ENCODE measurements at regions not wholly inside any gene's neighbourhood (a gene's known extent, or its start where the extent isn't known, plus 50 kb on each side); places are given as distances from the start of the nearest gene placed in this dataset.

- Histone ChIP-seq H3K36me3 (no peaks in the 10 kb centered on the region), H3K27ac (no peak overlapping the region), H3K4me3 (no peak overlapping the region), H3K27me3 (no peaks in the 10 kb centered on the region), H3K4me1 (ENCODE audit: low read depth) (peaks cover 6% of the 10 kb centered on the region), H3K9me3 (ENCODE audit: low read depth) (no peaks in the 10 kb centered on the region)
- peak in 1 of 2 donors; percentile 65 for DNase-seq (ENCODE audit: low read depth in 1 of 2, low spot score in 1 of 2)
- TF ChIP-seq, protein P1, sequence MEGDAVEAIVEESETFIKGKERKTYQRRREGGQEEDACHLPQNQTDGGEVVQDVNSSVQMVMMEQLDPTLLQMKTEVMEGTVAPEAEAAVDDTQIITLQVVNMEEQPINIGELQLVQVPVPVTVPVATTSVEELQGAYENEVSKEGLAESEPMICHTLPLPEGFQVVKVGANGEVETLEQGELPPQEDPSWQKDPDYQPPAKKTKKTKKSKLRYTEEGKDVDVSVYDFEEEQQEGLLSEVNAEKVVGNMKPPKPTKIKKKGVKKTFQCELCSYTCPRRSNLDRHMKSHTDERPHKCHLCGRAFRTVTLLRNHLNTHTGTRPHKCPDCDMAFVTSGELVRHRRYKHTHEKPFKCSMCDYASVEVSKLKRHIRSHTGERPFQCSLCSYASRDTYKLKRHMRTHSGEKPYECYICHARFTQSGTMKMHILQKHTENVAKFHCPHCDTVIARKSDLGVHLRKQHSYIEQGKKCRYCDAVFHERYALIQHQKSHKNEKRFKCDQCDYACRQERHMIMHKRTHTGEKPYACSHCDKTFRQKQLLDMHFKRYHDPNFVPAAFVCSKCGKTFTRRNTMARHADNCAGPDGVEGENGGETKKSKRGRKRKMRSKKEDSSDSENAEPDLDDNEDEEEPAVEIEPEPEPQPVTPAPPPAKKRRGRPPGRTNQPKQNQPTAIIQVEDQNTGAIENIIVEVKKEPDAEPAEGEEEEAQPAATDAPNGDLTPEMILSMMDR (IDR thresholded peaks at IDR 0.05; ENCODE audit: low read depth, low read length) = no peak
Observed at GRCh38 chr12:127230843-127231260, 1036.1 kb upstream of the TMEM132C start.

DNA sequence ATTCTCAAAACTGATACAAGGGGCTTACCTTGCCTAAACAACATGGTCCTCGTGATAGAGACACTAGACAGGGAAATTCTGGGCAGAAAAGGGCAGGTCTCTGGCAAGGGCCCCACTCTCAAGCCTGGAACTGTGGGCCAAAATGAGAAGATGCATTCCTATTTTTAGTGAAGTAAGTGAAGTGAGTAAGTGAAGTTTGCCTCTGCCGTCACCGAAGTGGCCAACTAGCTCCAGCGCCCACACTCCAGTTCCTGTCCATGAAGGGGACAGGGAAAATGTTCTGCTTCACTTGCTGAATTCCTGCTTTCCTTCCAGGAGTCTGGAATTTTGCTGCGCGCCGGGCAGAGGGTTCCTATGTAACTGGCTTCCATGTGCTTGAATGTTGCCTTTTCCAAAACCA is 1035.6 kb upstream of the TMEM132C start:
- Histone ChIP-seq H3K27me3 (no peaks in the 10 kb centered on the region), H3K4me1 (ENCODE audit: low read depth) (peaks cover 6% of the 10 kb centered on the region), H3K36me3 (no peaks in the 10 kb centered on the region), H3K4me3 (no peak overlapping the region), H3K9me3 (ENCODE audit: low read depth) (no peaks in the 10 kb centered on the region), H3K27ac (no peak overlapping the region)
- DNase-seq (ENCODE audit: low read depth in 1 of 2, low spot score in 1 of 2) = no peak
- TF ChIP-seq, protein P1 (IDR thresholded peaks at IDR 0.05; ENCODE audit: low read depth, low read length) = no peak

GRCh38 chr12:127233016-127233415 is 1034.0 kb upstream of the TMEM132C start:
- H3K9me3 ChIP-seq (ENCODE audit: low read depth) = no peaks in the 10 kb centered on the region
- peaks cover 6% of the 10 kb centered on the region for H3K4me1 ChIP-seq (ENCODE audit: low read depth)
- TF ChIP-seq, protein P1 (IDR thresholded peaks at IDR 0.05; ENCODE audit: low read depth, low read length) = no peak
- no peaks in the 10 kb centered on the region for H3K36me3 ChIP-seq
- no peak for DNase-seq (ENCODE audit: low read depth in 1 of 2, low spot score in 1 of 2)
- no peaks in the 10 kb centered on the region for H3K27me3 ChIP-seq
- no peak overlapping the region for H3K4me3 ChIP-seq
- no peak overlapping the region for H3K27ac ChIP-seq

DNA sequence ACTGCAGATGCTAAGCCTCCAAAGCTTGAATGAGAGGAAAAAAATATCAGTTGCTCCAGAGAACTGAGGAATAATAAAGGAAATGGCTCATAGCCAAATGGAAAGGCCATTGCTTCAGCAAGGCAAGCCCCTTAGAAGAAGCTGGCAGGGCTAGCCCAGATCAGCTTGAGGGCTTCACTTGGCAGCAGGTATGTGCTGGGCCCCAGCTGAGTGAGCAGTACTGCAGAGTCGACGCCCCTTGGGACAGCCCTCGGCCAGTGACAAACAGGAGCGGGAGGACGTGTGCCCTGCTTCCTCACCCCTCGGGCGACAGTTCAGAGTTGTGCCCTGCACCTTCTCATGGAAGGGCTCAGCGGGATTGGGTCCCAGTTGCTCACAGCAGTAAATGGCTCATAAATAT is 1031.2 kb upstream of the TMEM132C start:
- Histone ChIP-seq H3K9me3 (ENCODE audit: low read depth) (no peaks in the 10 kb centered on the region), H3K4me1 (ENCODE audit: low read depth) (peaks cover 6% of the 10 kb centered on the region), H3K27ac (no peak overlapping the region), H3K27me3 (no peaks in the 10 kb centered on the region), H3K4me3 (no peak overlapping the region), H3K36me3 (no peaks in the 10 kb centered on the region)
- TF ChIP-seq, protein P1 (IDR thresholded peaks at IDR 0.05; ENCODE audit: low read depth, low read length) = no peak
- DNase-seq (ENCODE audit: low read depth in 1 of 2, low spot score in 1 of 2) = no peak

- Histone ChIP-seq H3K36me3 (no peaks in the 10 kb centered on the region), H3K27me3 (no peaks in the 10 kb centered on the region), H3K4me1 (ENCODE audit: low read depth) (peaks cover 6% of the 10 kb centered on the region), H3K27ac (no peak overlapping the region), H3K9me3 (ENCODE audit: low read depth) (no peaks in the 10 kb centered on the region), H3K4me3 (no peak overlapping the region)
- TF ChIP-seq, protein P1 (IDR thresholded peaks at IDR 0.05; ENCODE audit: low read depth, low read length) = no peak
- no peak for DNase-seq (ENCODE audit: low read depth in 1 of 2, low spot score in 1 of 2)
Observed at GRCh38 chr12:127236491-127236890, 1030.5 kb upstream of the TMEM132C start.

DNA sequence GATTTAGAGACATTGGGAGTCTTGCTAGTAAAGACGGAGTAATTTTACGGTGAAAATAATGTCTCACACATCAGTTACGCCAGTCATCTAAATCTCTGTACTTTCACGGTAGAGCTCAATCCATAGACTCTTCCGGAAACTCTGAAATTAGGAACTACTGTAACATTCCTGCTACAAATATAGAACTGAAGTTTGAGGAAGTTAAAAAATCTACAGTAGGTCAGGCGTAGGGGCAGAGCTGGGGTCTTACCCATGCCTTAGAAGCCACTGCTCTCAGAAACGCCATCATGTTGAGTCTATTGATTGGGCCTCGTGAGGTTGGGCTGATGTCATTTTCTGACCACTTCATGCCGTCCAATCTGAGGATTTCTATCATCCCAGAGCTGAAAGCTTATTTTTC is 1029.8 kb upstream of the TMEM132C start:
- Histone ChIP-seq H3K9me3 (ENCODE audit: low read depth) (no peaks in the 10 kb centered on the region), H3K4me3 (no peak overlapping the region), H3K36me3 (no peaks in the 10 kb centered on the region), H3K27ac (no peak overlapping the region), H3K27me3 (no peaks in the 10 kb centered on the region), H3K4me1 (ENCODE audit: low read depth) (peaks cover 6% of the 10 kb centered on the region)
- TF ChIP-seq, protein P1 (IDR thresholded peaks at IDR 0.05; ENCODE audit: low read depth, low read length) = no peak
- DNase-seq (ENCODE audit: low read depth in 1 of 2, low spot score in 1 of 2) = no peak
